ENCODE measurements at regions not wholly inside any gene's neighbourhood (a gene's known extent, or its start where the extent isn't known, plus 50 kb on each side); places are given as distances from the start of the nearest gene placed in this dataset.
"Not testable (repeated sequence)": the region's sequence is repeated elsewhere in the genome, so short reads cannot be mapped to it uniquely, and the experiment has no call there.

DNA sequence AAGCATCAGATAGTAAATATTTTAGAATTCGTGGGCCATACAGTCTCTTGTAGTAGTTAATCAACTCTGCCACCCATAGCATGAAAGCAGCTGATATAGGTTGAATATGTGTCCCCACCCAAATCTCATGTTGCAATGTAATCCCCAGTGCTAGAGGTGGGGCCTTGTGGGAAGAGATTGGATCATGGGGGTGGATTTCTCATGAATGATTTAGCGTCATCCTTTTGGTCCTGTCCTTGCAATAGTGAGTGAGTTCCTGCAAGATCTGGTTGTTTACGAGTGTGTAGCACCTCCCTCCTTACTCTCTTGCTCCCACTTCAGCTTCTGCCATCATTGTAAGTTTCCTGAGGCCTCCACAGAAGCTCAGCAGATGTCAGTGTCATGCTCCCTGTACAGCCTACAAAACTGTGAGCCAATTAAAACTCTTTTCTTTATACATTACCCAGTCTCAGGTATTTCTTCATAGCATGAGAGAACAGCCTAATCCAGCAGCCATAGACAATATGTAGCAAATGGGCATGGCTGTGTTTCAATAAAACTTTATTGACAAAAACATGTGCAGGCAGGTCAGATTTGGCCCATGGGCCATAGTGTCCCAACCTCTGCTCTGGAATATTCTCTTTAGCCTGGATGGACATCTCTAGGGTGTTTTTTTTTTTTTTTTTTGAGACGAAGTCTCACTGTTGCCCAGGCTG lies 97.9 kb upstream of the FAM90A1 start:
- in situ Hi-C loops (cut with MboI); H3K4me2 ChIP-seq (ENCODE audit: insufficient read depth, low read length); H3K9me3 ChIP-seq (replicated peaks; ENCODE audit: control insufficient read depth, insufficient read depth, low read depth, low read length); ATAC-seq; H3K4me1 ChIP-seq (replicated peaks in 1 of 2; ENCODE audit: control insufficient read depth in 2 of 2, insufficient read depth in 2 of 2, low read length in 2 of 2); H3K79me2 ChIP-seq (ENCODE audit: control insufficient read depth, insufficient read depth, low read length); H3K36me3 ChIP-seq (ENCODE audit: control insufficient read depth, insufficient read depth, low read length); CTCF ChIA-PET (ENCODE audit: low intra/inter-chr PET ratio); H4K20me1 ChIP-seq (replicated peaks; ENCODE audit: control insufficient read depth, insufficient read depth, low read length); H2AFZ ChIP-seq (ENCODE audit: low read depth, low read length); intact Hi-C loops (cut with micrococcal nuclease); H3K9me1 ChIP-seq (ENCODE audit: control insufficient read depth, insufficient read depth, low read length); H3K9ac ChIP-seq (ENCODE audit: insufficient read depth in 1 of 2, low read depth in 2 of 2, low read length in 2 of 2); H3K27ac ChIP-seq (ENCODE audit: extremely low read depth, low read depth, low read length); BruUV-seq (replicated peaks); H3K27me3 ChIP-seq (ENCODE audit: control insufficient read depth in 2 of 2, insufficient read depth in 2 of 2, low read length in 2 of 2); H3K4me3 ChIP-seq; POLR2A ChIA-PET; FAIRE-seq: not testable (repeated sequence)
- 4% methylated on average over 2 of the region's 4 CpGs for WGBS (ENCODE audit: insufficient coverage, low coverage, missing lambda C conversion rate)
- peak in 1 of 4 experiments; percentile 61 for DNase-seq (ENCODE audit: extremely low read depth in 1 of 4, low spot score in 3 of 4)
- TF ChIP-seq, protein P1, sequence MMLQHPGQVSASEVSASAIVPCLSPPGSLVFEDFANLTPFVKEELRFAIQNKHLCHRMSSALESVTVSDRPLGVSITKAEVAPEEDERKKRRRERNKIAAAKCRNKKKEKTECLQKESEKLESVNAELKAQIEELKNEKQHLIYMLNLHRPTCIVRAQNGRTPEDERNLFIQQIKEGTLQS (IDR thresholded peaks at IDR 0.05), result peak; percentile 59; the same call in 1 of the 2 replicates
- TF ChIP-seq, protein P1 (CRISPR knock-in tag; conservative IDR thresholded peaks at IDR 0.05), result not testable (repeated sequence)
- TF ChIP-seq, protein P2, sequence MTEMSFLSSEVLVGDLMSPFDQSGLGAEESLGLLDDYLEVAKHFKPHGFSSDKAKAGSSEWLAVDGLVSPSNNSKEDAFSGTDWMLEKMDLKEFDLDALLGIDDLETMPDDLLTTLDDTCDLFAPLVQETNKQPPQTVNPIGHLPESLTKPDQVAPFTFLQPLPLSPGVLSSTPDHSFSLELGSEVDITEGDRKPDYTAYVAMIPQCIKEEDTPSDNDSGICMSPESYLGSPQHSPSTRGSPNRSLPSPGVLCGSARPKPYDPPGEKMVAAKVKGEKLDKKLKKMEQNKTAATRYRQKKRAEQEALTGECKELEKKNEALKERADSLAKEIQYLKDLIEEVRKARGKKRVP (CRISPR knock-in tag; IDR thresholded peaks at IDR 0.05), result peak; percentile 45; the same call in 1 of the 2 replicates
- 0 out of 2 replicates have a peak, but pooled peaks have one; percentile 33 for TF ChIP-seq ATF7 (IDR thresholded peaks at IDR 0.05)
- peak; percentile 92 for TF ChIP-seq CEBPG (CRISPR knock-in tag; IDR thresholded peaks at IDR 0.05)
- TF ChIP-seq CEBPG (tag; conservative IDR thresholded peaks at IDR 0.05 in 1 of 2, IDR thresholded peaks at IDR 0.05 in 1 of 2), result 0 out of 4 replicates have a peak, but pooled peaks of 1 of the 2 experiments have one; percentile 41
- peak; percentile 77 for TF ChIP-seq MEIS2 (IDR thresholded peaks at IDR 0.05; ENCODE audit: partially characterized antibody)
- peak; percentile 12; the same call in 1 of the 2 replicates for TF ChIP-seq CBFA2T3 (IDR thresholded peaks at IDR 0.05)
- peak; percentile 37; the same call in 1 of the 2 replicates for TF ChIP-seq TAL1 (IDR thresholded peaks at IDR 0.05)
- peak; percentile 38 to 53; a peak in 1 of 4 replicates for TF ChIP-seq FOXK2 (conservative IDR thresholded peaks at IDR 0.05 in 1 of 2, IDR thresholded peaks at IDR 0.05 in 1 of 2; ENCODE audit: low read depth in 2 of 2)
- TF ChIP-seq, protein P3, sequence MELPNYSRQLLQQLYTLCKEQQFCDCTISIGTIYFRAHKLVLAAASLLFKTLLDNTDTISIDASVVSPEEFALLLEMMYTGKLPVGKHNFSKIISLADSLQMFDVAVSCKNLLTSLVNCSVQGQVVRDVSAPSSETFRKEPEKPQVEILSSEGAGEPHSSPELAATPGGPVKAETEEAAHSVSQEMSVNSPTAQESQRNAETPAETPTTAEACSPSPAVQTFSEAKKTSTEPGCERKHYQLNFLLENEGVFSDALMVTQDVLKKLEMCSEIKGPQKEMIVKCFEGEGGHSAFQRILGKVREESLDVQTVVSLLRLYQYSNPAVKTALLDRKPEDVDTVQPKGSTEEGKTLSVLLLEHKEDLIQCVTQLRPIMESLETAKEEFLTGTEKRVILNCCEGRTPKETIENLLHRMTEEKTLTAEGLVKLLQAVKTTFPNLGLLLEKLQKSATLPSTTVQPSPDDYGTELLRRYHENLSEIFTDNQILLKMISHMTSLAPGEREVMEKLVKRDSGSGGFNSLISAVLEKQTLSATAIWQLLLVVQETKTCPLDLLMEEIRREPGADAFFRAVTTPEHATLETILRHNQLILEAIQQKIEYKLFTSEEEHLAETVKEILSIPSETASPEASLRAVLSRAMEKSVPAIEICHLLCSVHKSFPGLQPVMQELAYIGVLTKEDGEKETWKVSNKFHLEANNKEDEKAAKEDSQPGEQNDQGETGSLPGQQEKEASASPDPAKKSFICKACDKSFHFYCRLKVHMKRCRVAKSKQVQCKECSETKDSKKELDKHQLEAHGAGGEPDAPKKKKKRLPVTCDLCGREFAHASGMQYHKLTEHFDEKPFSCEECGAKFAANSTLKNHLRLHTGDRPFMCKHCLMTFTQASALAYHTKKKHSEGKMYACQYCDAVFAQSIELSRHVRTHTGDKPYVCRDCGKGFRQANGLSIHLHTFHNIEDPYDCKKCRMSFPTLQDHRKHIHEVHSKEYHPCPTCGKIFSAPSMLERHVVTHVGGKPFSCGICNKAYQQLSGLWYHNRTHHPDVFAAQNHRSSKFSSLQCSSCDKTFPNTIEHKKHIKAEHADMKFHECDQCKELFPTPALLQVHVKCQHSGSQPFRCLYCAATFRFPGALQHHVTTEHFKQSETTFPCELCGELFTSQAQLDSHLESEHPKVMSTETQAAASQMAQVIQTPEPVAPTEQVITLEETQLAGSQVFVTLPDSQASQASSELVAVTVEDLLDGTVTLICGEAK (IDR thresholded peaks at IDR 0.05), result peak; percentile 96
- TF ChIP-seq, protein P3 (CRISPR knock-in tag; IDR thresholded peaks at IDR 0.05), result peak; percentile 95
